ENCODE measurements at regions not wholly inside any gene's neighbourhood (a gene's known extent, or its start where the extent isn't known, plus 50 kb on each side); places are given as distances from the start of the nearest gene placed in this dataset.

GRCh38 chr14:104520620-104521410 lies 58.7 kb upstream of the C14orf180 start:
- DNase-seq = no peak

- DNase-seq = no peak
Measured at GRCh38 chr14:104521816-104522745, 57.5 kb upstream of the C14orf180 start.

GRCh38 chr14:104522926-104523545 lies 56.5 kb upstream of the C14orf180 start:
- DNase-seq = no peak

GRCh38 chr14:104523546-104523935 lies 56.0 kb upstream of the C14orf180 start:
- DNase-seq = no peak

GRCh38 chr14:104524726-104525125 lies 54.8 kb upstream of the C14orf180 start:
- DNase-seq = no peak

- DNase-seq = no peak
Measured at GRCh38 chr14:104526723-104527645, 52.6 kb upstream of the C14orf180 start.

GRCh38 chr14:104527857-104528459 lies 51.6 kb upstream of the C14orf180 start:
- no peak for DNase-seq

GRCh38 chr14:104528496-104528895 lies 51.1 kb upstream of the C14orf180 start:
- no peak for DNase-seq
